ENCODE measurements at regions not wholly inside any gene's neighbourhood (a gene's known extent, or its start where the extent isn't known, plus 50 kb on each side); places are given as distances from the start of the nearest gene placed in this dataset.
"Not testable (repeated sequence)": the region's sequence is repeated elsewhere in the genome, so short reads cannot be mapped to it uniquely, and the experiment has no call there.

- no peak for DNase-seq
These were observed 306.4 kb downstream of the TBC1D4 start for GRCh38 chr13:75175575-75175974.

GRCh38 chr13:75175097-75175496, 306.9 kb downstream of the TBC1D4 start:
- DNase-seq: not testable (repeated sequence)

GRCh38 chr13:75174481-75174880, 307.5 kb downstream of the TBC1D4 start:
- DNase-seq: no peak

GRCh38 chr13:75173457-75174356, 308.3 kb downstream of the TBC1D4 start:
- DNase-seq: no peak

- DNase-seq: no peak
These were observed 311.7 kb downstream of the TBC1D4 start for GRCh38 chr13:75170311-75170710.

- no peak for DNase-seq
These were observed 316.3 kb downstream of the TBC1D4 start for GRCh38 chr13:75165543-75166230.

GRCh38 chr13:75161804-75162203, 320.2 kb downstream of the TBC1D4 start:
- DNase-seq: no peak

- no peak for DNase-seq
These were observed 321.0 kb downstream of the TBC1D4 start for GRCh38 chr13:75160984-75161383.

GRCh38 chr13:75154331-75154730, 327.6 kb downstream of the TBC1D4 start:
- no peak for DNase-seq

GRCh38 chr13:75153834-75154233, 328.1 kb downstream of the TBC1D4 start:
- DNase-seq: no peak

- DNase-seq: no peak
These were observed 328.6 kb downstream of the TBC1D4 start for GRCh38 chr13:75153386-75153785.

GRCh38 chr13:75151081-75151643, 330.8 kb downstream of the TBC1D4 start:
- peak; percentile 64 for DNase-seq

GRCh38 chr13:75149776-75150175, 332.2 kb downstream of the TBC1D4 start:
- DNase-seq: no peak

GRCh38 chr13:75147946-75148345, 334.0 kb downstream of the TBC1D4 start:
- DNase-seq: no peak

GRCh38 chr13:75146436-75146835, 335.5 kb downstream of the TBC1D4 start:
- no peak for DNase-seq

GRCh38 chr13:75145927-75146326, 336.0 kb downstream of the TBC1D4 start:
- no peak for DNase-seq

- no peak for DNase-seq
These were observed 342.7 kb downstream of the TBC1D4 start for GRCh38 chr13:75139291-75139690.

- no peak for DNase-seq
These were observed 343.9 kb downstream of the TBC1D4 start for GRCh38 chr13:75137911-75138571.

GRCh38 chr13:75136151-75136550, 345.8 kb downstream of the TBC1D4 start:
- DNase-seq: no peak

- DNase-seq: no peak
These were observed 346.6 kb downstream of the TBC1D4 start for GRCh38 chr13:75135325-75135825.

- no peak for DNase-seq
These were observed 349.0 kb downstream of the TBC1D4 start for GRCh38 chr13:75132701-75133695.

- DNase-seq: no peak
These were observed 352.6 kb downstream of the TBC1D4 start for GRCh38 chr13:75129331-75129730.
